HG02798 (cell line): ENCODE measurements at regions not wholly inside any gene's neighbourhood (a gene's known extent, or its start where the extent isn't known, plus 50 kb on each side); places are given as distances from the start of the nearest gene placed in this dataset.

Experiments
- ATAC-seq: cut with Tn5 transposase; IDR thresholded peaks from one replicate; pipeline ENCODE4 v1.9.1; 2021; ENCODE audit warnings: mild to moderate bottlenecking; ENCODE audit not compliant: unreplicated experiment, poor library complexity

DNA sequence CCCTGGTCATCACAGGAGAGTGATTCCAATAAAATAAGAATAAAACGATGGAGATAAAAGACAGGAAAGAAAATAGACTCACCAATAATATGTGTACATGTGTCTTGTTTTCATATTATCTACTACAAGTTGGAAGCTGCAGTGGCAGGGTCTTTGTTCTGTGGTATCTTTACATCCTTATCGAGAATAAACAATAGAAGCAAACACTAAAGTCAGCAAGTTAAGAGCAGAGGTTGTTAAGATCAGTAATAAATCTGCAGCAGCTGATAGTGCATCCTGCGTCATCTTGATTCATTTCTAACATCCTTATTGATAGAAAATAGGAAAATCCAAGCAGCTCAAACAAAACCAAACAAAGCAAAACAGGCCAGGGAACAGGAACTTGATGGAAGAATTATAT, 107.4 kb downstream of the RPS29 start:
- no peak for ATAC-seq

DNA sequence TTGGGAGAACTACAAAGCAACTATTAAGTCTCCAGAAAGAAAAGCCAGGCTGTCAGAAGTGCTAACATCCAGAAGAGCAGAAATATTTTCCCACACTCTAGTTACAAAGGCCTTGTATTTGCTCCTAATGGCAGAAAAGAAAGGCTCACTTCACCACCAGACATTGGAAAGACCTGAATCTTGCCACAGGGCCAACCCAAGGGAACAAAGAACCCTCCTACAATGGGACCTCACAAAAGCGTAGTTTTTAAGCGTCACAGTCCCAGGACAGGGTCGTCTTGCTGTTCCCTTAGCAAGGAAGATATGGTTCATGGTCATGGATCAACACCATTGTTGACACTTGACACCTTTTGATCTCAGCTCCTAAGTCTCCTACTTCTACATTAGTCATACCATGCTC, 119.1 kb downstream of the RPS29 start:
- ATAC-seq = no peak

DNA sequence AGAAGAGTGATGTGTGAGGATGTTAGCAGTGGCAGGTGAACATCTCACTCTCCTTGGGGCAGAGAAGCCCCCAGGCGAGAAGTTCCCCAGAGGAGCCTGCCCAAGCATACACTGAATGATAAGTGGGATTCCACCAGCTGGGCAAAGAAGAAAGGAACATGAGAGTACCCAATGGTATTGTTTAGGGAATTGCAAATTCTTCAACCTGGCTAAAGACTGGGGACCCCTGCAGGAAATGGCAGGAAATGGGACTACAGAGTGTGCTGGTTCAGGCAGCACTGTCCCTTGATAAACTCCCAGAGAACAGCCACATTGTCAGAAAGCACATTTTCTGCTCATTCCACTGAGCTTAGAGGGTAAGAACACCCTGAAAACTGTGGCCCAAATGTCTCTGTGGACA, 121.3 kb downstream of the RPS29 start:
- ATAC-seq = no peak

DNA sequence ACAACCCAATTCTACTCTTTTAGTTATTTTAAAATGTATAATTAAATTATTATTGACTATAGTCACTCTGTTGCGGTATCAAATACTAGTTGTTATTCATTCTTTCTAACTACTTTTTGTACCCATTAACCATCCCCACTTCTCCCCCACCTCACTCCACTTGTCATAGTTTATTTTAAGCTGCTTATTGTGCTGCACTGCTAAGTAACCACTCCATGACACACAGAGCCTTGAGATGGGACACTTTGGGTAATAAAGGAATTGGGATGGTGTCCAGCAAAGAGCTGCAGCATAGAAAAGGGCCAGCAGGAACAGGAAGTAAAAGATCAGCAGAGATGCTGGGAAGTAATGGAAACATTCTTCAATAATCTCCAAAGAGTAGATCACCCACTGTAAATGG, 123.0 kb downstream of the RPS29 start:
- ATAC-seq = no peak

DNA sequence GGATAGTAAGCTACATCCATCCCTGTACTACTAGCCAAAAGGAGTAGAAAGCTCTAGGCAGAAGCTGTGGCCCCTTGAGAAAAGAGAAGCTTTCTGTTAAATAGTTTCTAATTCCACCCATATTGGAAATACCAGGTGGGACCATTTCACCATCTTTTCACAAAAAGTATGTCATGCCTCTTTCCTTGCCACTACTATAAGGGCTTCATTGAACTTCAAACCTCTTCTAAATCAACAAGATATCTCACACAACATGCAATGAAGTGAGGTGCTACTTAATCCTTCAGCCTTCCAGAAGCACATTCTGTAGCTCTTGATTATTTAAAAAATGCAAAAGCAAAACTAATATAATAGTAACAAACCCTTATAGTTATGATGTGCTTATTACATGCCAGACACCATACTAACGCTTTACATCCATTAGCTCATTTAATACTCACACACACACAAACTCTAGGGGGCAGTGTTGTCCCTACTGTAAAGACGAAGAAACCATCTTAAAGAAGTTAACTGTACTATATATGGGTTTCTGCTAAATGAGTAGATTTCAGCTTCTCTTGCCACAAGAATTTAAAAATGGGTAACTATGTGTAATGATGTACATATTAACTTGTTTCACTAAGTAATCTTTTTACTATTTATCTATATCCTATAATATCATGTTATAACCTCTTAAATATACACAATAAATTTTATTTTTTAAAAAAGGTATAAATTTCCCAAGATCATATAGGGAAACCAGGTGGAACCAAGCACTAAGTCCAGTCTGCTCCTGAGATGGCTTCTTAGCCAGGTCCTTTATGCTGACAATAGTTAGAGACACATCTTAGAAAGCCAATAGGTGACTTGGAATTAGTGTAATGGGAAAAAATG, 124.4 kb downstream of the RPS29 start:
- peak; percentile 95 for ATAC-seq

DNA sequence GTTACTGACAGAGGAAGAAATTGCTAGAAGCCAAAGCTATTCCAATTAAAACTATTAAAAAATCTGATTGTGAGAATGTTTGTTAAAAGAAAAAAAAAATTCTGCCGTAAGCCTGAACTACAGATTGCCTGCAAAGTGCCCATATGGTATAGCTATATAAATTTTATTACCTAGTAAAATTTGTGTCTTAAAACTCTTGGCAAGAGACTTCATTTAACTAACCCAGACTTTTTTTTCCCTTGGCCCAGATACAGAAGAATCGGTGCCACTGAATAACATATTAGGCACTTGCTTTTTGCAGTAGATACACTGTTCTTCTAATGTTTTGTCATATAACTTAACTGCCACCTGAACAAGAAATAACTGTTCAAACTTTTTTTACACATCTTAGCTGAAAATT, 125.5 kb downstream of the RPS29 start:
- no peak for ATAC-seq

DNA sequence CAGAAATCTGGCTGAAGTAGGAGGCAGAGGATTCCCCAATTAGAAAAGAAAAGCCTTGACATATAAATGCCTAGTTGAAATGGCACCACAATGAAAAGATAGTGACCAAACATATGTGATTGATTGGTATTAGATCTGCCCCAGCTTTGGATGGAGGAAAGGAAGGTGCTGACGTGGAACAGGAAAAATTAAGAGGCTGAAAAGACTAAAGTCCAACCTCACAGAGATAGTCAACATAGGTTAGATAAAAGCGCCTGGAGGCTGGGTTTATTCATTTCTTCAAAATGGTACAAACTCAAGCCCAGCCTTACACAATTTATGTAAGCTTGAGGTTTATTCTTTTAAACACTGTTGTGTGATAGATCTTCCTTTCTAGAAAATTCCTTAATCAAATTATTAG, 129.6 kb downstream of the RPS29 start:
- no peak for ATAC-seq

DNA sequence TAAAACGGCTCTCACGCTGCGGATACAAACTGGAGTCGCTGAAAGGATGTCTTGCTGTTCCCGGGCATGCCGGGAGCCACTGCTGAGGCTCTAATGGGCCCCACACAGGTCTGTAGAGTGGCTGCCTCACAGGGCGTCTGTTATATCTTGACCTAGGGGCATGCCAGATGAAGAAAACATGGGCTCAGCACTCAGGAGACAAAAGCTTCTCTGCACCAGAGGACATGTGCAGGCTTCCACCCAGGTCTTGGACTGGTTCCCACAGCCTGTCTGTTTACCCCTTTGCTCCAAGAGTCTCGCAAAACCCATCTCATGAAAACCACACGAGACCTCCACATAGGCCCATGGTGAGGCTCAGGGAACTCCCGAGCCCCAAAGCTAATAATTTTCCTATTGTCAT, 134.2 kb downstream of the RPS29 start:
- no peak for ATAC-seq

DNA sequence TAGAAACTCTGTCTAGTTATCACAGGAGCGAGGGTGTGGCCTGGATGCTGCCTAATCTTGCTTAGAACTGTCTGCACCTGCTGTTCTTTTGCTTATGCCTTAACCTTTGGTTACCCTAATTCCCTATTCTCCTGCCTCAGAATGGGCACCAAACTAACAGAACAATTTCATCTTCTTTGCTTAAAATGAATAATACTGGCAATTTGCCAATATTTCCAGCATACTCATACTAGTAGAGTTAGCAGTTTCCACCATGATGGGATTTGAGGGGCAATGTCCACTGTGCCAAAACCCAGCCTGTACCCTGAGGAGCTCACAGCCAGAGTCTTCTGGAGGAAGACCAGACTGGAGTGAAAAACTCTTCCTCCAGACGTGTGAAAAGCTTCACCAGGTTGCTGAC, 136.4 kb downstream of the RPS29 start:
- ATAC-seq = no peak

DNA sequence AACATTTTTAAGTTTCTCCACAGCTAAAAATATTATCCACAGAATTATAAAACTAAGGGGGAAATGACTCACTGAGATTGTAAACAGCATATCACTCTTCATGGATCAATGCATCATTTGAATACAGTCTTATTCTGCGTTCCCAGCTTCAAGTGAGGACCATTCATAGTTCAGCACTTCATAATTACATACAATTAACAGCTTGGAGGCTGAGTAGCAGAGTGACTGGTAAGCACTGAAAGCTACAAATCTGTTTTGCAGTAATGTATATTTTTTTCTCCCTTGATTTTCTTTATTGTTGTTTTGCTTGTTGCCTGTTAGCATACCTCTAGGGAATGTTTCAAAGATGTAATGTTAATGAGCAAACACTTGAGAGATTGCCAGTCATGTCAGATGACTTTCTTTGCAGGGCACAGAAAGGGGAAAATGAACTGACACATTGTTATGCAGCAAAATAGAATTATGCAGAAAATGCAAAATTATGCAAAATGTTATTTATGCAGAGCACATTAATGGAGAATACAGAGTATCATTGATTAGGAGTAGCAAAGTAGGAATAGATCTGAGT, 138.6 kb downstream of the RPS29 start:
- ATAC-seq = no peak

DNA sequence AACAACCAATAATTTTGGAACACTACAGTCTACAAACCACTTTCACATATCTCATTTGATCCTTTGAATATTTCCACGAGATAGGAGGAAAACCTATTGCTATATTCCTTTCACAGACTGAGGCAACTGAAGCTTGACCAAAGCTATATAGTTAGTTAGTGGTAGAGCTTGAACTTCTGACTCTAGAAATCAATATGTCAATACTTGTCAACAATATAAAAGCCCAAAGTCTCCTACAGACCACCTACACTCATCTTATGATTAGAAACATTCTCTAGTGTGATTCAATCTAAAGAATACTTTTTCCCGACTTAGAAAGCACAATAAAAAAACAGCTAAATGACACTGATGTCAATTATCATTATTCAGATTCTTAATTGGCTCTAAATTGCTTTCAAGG, 139.4 kb downstream of the RPS29 start:
- no peak for ATAC-seq

DNA sequence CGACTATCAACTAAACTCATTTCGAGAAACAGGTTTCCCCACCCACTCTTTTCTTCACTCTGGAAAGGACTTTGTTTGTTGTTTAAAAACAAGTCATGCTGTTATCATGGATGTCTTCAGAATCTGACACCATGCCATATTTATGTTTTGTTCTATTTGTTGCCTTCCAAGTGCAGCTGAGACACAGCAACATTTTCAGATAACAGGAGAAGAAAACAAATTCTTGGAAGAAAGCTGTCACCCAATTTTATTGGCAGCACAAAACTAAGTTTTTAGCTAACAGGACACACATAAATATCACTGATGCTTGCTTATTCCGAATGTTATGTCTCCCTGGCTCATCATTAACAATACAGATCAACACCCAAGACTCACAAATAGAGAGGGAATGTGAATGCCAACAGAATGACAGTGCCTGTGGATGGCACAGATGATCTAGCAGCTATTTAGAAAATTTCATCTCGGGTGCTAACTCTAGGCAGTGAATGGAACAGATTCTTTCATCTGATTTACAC, 147.9 kb downstream of the RPS29 start:
- no peak for ATAC-seq

DNA sequence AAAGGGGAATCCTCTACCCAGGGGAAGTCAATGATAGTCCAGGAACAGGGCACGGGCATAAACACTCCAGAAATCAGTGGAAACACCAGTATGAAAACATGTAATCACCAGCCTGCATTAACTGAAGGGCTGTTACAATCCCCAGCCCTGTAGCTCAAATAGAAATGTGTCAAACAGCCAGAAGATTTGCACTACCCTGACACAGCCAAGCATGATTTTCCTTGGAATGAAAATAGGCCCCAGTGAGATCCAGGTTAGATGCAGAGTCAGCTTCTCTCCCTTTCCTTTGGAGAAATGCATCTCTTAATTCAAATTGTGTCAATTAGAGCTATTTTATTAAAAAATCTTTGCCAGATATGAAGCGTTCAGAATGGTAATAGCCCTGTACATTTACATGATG, 158.1 kb downstream of the RPS29 start:
- no peak for ATAC-seq

DNA sequence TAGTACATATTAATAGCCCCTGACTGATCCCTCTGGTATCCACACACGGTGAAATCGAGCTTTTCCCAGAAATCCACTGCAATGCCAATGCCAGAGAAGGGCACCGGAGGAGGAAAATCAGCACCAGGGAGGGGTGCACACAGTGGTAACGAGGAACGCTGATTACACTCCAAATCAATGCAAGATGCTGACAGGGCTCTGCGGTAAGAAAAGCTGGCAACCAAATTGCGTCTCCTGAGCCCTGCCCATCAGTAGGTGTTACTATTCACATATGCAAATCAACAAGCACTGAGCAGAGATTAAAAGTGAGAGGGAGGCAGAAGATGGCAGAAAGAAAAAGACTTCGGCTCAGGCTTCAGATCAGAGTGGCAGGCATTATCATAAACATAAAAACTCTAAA, 159.1 kb downstream of the RPS29 start:
- ATAC-seq = no peak

DNA sequence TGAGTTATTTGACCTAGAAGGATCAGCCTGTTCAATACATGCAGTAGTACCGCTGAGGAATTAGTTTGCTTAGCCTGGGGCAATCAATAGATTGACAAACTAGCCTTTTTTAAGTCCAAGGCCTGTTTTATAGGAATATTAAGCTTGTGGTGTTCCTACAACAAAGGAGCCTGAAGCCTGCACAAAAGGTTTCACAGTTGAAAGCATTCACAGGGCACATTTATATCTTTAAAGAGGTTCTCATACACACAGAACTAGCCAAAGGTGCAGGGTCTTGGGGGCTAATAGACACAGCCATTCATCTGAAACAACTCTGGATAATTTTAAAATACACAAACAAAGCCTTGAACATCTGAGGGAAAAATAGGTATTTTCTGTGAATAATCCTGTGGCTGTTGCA, 160.3 kb downstream of the RPS29 start:
- ATAC-seq = no peak

DNA sequence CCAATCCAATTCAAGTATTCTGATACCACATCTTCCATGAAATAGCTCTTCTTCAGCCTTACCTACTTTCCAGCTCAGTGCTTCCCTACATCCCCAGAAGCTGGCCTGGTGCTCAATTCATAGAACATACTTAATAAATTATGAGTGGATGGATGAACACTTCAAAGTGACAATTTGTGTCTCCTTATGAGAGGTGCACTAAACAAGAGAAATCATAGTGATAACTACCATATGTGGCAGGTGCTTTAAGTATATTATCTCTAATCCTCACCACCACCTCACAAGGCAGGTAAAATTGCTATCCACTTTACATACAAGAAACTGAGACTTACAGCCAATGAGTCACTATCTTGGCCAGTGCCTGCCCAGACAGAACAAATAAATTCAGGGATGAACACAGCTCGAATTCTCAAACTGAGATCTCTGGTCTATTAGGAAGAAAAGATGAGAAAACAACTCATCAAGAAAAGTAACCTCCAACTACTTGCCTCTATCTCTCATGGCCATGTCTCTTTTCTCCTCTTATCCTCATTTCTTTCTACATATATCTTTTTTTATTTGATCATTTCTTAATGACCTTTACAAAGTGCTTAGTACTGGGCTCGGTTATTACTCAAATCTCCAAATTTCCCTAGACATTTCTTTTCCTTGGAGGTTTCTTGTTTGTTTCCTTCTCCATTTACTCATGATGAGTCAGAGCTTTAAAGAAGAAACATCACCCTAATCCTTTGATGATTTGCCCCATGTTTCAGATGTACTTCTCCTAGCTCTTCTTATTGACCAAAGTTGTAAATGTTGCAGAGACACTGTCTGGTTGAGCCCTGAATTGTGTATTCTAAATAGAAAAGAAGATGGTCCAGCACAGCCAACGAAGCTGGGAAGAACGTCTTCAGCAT, 161.5 kb downstream of the RPS29 start:
- no peak for ATAC-seq

DNA sequence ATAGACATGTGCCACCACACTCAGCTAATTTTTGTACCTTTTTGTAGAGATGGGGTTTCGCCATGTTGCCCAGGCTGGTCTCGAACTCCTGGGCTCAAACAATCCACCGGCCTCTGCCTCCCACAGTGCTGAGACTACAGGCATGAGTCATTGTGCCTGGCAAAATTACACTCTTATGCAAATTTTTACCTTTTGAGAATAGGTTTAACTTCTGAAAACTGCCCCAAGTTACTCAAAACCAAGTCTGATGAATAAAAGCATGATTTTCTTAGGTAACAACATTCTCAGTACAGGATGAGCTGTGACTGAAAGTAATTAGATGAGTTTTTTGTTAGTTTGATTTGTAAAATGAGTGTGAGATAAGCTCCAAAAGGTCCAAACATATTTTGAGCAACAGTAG, 166.0 kb downstream of the RPS29 start:
- no peak for ATAC-seq

DNA sequence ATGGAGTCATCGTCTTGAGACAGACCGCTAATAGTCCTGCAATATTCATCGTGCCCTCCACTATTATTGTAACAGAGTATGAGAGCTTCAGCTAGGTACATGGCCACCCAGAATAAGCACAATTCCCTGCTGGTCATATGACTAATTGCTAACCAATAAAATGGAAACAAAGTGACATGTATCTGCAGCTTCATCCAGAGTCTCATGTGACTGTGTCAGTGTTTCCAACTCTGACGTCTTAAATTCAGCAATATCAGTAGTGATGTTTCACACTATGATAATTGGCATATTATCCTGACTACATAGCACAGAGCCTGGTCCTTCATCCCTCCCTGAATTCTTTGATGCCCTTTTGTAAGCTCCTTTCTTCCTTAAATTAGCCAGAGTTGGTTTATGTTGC, 167.4 kb downstream of the RPS29 start:
- ATAC-seq = no peak

DNA sequence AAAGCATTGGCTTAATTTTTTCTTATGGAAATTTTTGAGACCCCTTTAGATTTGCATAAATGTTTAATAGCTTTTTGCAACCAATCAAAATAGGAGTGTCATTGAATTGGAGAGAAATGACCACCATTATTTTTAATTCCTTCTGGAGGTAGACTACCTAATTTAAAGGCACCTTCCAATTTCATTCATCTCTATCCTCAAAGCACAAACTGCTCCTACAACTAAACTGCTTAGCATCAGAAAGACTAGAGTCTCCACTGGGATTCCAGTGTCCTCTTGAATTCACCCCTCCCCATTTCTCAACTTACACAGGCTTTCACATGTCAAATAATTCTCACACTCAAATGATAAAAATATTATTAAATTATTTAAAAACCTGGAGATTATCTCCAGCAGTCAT, 168.4 kb downstream of the RPS29 start:
- no peak for ATAC-seq

DNA sequence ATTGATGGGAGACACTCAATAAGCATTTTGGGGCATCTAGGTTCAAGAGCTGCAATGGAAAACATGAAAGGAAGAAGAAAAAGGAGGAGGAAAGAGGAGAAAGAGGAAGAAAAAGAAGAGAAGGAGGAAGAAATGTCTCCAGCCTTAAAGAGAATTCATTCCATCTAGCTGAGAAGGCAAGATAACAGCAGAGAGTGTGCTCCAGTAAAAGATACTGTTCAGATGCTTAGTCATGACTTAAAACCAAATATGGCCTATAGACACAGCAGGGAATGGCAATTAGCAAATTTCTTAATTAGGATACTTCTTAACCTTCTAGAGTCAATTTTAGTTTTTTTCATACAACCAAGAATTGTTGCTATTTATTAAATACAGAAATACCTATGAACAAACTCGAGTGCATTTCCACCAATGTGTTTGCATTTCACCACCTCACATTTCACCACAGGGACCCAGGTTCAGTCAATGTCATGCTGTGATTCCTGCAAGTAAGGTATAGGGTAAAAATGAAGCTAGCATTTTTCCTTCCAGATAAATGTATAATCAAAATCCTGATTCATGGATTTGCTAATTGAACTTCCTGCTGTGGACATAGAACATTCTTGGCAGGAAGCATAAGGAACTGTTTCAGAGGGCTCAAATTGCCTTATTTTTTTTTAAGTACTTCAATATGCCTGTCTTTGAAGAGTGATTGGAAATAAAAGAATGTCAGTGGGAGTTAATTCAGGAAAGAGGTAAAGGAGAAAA, 177.8 kb downstream of the RPS29 start:
- ATAC-seq = no peak
